ENCODE measurements at regions not wholly inside any gene's neighbourhood (a gene's known extent, or its start where the extent isn't known, plus 50 kb on each side); places are given as distances from the start of the nearest gene placed in this dataset.
"Not testable (repeated sequence)": the region's sequence is repeated elsewhere in the genome, so short reads cannot be mapped to it uniquely, and the experiment has no call there.

DNA sequence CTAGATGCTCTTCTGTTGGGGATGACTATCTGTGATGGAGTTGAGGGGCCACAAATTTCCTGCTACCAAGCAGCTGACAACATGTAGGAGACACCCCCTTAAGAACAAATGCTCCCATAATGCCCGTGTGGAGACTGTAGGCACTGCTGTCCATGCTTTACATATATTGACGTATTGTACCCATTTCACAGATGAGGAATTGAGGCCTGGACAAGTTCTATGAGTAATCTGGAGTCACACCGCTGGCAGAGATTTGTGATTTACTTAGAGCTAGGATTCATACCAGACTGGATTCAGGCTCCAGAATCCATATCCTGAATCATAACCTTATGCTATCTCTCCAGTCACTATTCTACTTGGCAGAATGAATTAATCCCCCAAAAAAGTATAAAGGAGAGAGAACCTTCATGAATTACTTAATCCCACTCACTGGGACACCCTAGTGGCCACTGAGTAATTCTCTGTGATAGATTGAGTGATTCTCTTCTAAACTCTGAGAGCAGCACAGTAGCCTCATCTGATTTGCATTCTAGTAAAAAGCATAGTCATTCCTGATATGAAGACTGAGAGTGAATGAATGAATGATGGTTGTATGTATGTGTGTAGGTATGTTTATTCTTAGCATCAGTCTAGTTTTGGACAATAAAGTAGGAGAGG lies 460.7 kb upstream of the MEIS1 start:
- no peaks in the 10 kb centered on the region for H3K4me1 ChIP-seq (ENCODE audit: control insufficient read depth in 1 of 2, insufficient read depth in 2 of 2, low read length in 2 of 2)
- no peak overlapping the region for H2AK5ac ChIP-seq (ENCODE audit: low read length)
- no peak overlapping the region for H4K8ac ChIP-seq (ENCODE audit: low read depth, low read length)
- no peak overlapping the region for H4K12ac ChIP-seq (ENCODE audit: low read depth, low read length)
- H3K18ac ChIP-seq (ENCODE audit: low read length), result no peak overlapping the region
- H3K9ac ChIP-seq (ENCODE audit: low read length), result no peak overlapping the region
- no peak overlapping the region for H2BK120ac ChIP-seq (ENCODE audit: insufficient read depth, low read length, poor library complexity)
- no peak overlapping the region for H3K23ac ChIP-seq (ENCODE audit: low read length)
- H3K27ac ChIP-seq (ENCODE audit: low read depth, low read length), result no peak overlapping the region
- no peak overlapping the region for H2AFZ ChIP-seq (ENCODE audit: insufficient read depth, low read length, poor library complexity)
- no peaks in the 10 kb centered on the region for H3K79me1 ChIP-seq (ENCODE audit: low read length)
- WGBS (ENCODE audit: extremely low coverage, insufficient coverage, insufficient read length), result no CpG with 5 or more reads among the region's 3 CpGs
- no peak overlapping the region for H3K14ac ChIP-seq (ENCODE audit: low read length)
- no peaks in the 10 kb centered on the region for H3K36me3 ChIP-seq (ENCODE audit: control insufficient read depth in 1 of 2, insufficient read depth in 2 of 2, low read length in 2 of 2)
- H3K4me2 ChIP-seq (ENCODE audit: low read length), result no peak overlapping the region
- H4K91ac ChIP-seq (ENCODE audit: low read depth, low read length), result no peak overlapping the region
- no peak overlapping the region for H2BK5ac ChIP-seq (ENCODE audit: low read depth, low read length, poor library complexity)
- no peaks in the 10 kb centered on the region for H3K27me3 ChIP-seq (ENCODE audit: insufficient read depth, low read length)
- no peak overlapping the region for H3K4ac ChIP-seq (ENCODE audit: low read depth, low read length)
- no peaks in the 10 kb centered on the region for H3K79me2 ChIP-seq (ENCODE audit: control insufficient read depth, insufficient read depth, low read length, poor library complexity)
- no peak overlapping the region for H2BK12ac ChIP-seq (ENCODE audit: low read length)
- H3K9me3 ChIP-seq (ENCODE audit: insufficient read depth, low read depth, low read length), result no peaks in the 10 kb centered on the region
- H3K4me3 ChIP-seq (ENCODE audit: low read depth, low read length), result no peak overlapping the region
- DNase-seq, result no peak

DNA sequence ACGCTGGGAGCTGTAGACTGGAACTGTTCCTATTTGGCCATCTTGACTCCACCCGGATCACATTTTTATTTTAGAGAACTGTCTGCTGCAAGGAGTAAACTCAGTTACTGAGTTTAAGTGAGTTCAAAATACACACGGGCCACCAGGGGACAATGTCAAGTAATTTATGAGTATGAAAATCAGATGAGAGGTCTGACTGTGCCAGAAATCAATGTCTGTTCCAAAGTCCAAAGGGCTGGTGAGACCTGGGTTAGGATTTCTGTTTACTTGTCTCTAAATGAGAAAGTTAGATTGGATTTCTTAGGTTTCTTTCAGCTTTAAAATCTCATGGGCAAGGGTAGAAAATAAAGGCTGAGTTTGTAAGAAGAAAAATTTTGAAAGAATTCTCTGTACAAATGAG lies 465.8 kb upstream of the MEIS1 start:
- Histone ChIP-seq H3K9me3 (ENCODE audit: insufficient read depth, low read depth, low read length) (no peaks in the 10 kb centered on the region), H4K12ac (ENCODE audit: low read depth, low read length) (no peak overlapping the region), H2AFZ (ENCODE audit: insufficient read depth, low read length, poor library complexity) (no peak overlapping the region), H2BK5ac (ENCODE audit: low read depth, low read length, poor library complexity) (no peak overlapping the region), H2BK120ac (ENCODE audit: insufficient read depth, low read length, poor library complexity) (no peak overlapping the region), H3K79me2 (ENCODE audit: control insufficient read depth, insufficient read depth, low read length, poor library complexity) (no peaks in the 10 kb centered on the region), H3K4ac (ENCODE audit: low read depth, low read length) (no peak overlapping the region), H3K23ac (ENCODE audit: low read length) (no peak overlapping the region), H3K79me1 (ENCODE audit: low read length) (no peaks in the 10 kb centered on the region), H3K36me3 (ENCODE audit: control insufficient read depth in 1 of 2, insufficient read depth in 2 of 2, low read length in 2 of 2) (no peaks in the 10 kb centered on the region), H3K4me3 (ENCODE audit: low read depth, low read length) (no peak overlapping the region), H3K18ac (ENCODE audit: low read length) (no peak overlapping the region), H4K91ac (ENCODE audit: low read depth, low read length) (no peak overlapping the region), H2BK12ac (ENCODE audit: low read length) (no peak overlapping the region), H3K4me1 (ENCODE audit: control insufficient read depth in 1 of 2, insufficient read depth in 2 of 2, low read length in 2 of 2) (no peaks in the 10 kb centered on the region), H2AK5ac (ENCODE audit: low read length) (no peak overlapping the region), H3K14ac (ENCODE audit: low read length) (no peak overlapping the region), H3K27ac (ENCODE audit: low read depth, low read length) (no peak overlapping the region), H3K4me2 (ENCODE audit: low read length) (no peak overlapping the region), H4K8ac (ENCODE audit: low read depth, low read length) (no peak overlapping the region), H3K27me3 (ENCODE audit: insufficient read depth, low read length) (no peaks in the 10 kb centered on the region), H3K9ac (ENCODE audit: low read length) (no peak overlapping the region)
- DNase-seq, result no peak
- no CpG with 5 or more reads among the region's 3 CpGs for WGBS (ENCODE audit: extremely low coverage, insufficient coverage, insufficient read length)

DNA sequence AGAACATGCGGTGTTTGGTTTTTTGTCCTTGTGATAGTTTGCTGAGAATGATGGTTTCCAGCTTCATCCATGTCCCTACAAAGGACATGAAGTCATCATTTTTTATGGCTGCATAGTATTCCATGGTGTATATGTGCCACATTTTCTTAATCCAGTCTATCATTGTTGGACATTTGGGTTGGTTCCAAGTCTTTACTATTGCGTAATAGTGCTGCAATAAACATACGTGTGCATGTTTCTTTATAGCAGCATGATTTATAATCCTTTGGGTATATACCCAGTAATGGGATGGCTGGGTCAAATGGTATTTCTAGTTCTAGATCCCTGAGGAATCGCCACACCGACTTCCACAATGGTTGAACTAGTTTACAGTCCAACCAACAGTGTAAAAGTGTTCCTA lies 471.6 kb upstream of the MEIS1 start:
- not testable (repeated sequence) for H2BK12ac ChIP-seq (ENCODE audit: low read length); H2BK5ac ChIP-seq (ENCODE audit: low read depth, low read length, poor library complexity); H3K79me2 ChIP-seq (ENCODE audit: control insufficient read depth, insufficient read depth, low read length, poor library complexity); H3K27ac ChIP-seq (ENCODE audit: low read depth, low read length); H2AK5ac ChIP-seq (ENCODE audit: low read length); H3K23ac ChIP-seq (ENCODE audit: low read length); H3K4me2 ChIP-seq (ENCODE audit: low read length); H3K79me1 ChIP-seq (ENCODE audit: low read length); H3K4me1 ChIP-seq (ENCODE audit: control insufficient read depth in 1 of 2, insufficient read depth in 2 of 2, low read length in 2 of 2); H3K4me3 ChIP-seq (ENCODE audit: low read depth, low read length); H3K14ac ChIP-seq (ENCODE audit: low read length); H4K8ac ChIP-seq (ENCODE audit: low read depth, low read length); H3K9me3 ChIP-seq (ENCODE audit: insufficient read depth, low read depth, low read length); H2AFZ ChIP-seq (ENCODE audit: insufficient read depth, low read length, poor library complexity); DNase-seq; H3K18ac ChIP-seq (ENCODE audit: low read length); H3K36me3 ChIP-seq (ENCODE audit: control insufficient read depth in 1 of 2, insufficient read depth in 2 of 2, low read length in 2 of 2); H4K91ac ChIP-seq (ENCODE audit: low read depth, low read length); H3K27me3 ChIP-seq (ENCODE audit: insufficient read depth, low read length); H3K4ac ChIP-seq (ENCODE audit: low read depth, low read length); H4K12ac ChIP-seq (ENCODE audit: low read depth, low read length); H2BK120ac ChIP-seq (ENCODE audit: insufficient read depth, low read length, poor library complexity); H3K9ac ChIP-seq (ENCODE audit: low read length)
- WGBS (ENCODE audit: extremely low coverage, insufficient coverage, insufficient read length), result no CpG with 5 or more reads among the region's 5 CpGs

DNA sequence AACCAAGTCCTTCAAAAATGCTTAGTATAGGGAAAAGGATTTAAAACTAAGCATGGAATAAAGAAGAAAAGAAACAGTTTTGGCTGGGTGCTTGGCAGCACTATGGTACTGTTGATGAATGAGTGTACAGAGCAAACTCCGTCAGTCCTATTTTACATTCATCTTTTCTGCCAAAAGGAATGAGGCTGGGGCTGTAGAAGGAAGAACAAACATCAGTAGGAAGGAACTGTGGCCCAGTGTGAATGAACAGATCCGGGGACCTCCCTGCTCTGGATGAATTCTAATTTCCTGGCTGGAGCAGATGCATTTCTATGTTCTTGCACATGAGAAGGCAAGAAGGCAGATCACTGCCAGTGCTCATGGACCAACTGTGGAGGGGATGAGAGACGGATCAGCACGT lies 474.0 kb upstream of the MEIS1 start:
- H2BK120ac ChIP-seq (ENCODE audit: insufficient read depth, low read length, poor library complexity), result no peak overlapping the region
- H2BK5ac ChIP-seq (ENCODE audit: low read depth, low read length, poor library complexity), result no peak overlapping the region
- H3K9ac ChIP-seq (ENCODE audit: low read length), result no peak overlapping the region
- no peak overlapping the region for H3K27ac ChIP-seq (ENCODE audit: low read depth, low read length)
- no peak overlapping the region for H3K18ac ChIP-seq (ENCODE audit: low read length)
- no peaks in the 10 kb centered on the region for H3K4me1 ChIP-seq (ENCODE audit: control insufficient read depth in 1 of 2, insufficient read depth in 2 of 2, low read length in 2 of 2)
- H2AFZ ChIP-seq (ENCODE audit: insufficient read depth, low read length, poor library complexity), result no peak overlapping the region
- H3K79me1 ChIP-seq (ENCODE audit: low read length), result no peaks in the 10 kb centered on the region
- no CpG with 5 or more reads among the region's 4 CpGs for WGBS (ENCODE audit: extremely low coverage, insufficient coverage, insufficient read length)
- no peak overlapping the region for H3K4me2 ChIP-seq (ENCODE audit: low read length)
- H3K36me3 ChIP-seq (ENCODE audit: control insufficient read depth in 1 of 2, insufficient read depth in 2 of 2, low read length in 2 of 2), result no peaks in the 10 kb centered on the region
- no peak overlapping the region for H2BK12ac ChIP-seq (ENCODE audit: low read length)
- no peak overlapping the region for H4K8ac ChIP-seq (ENCODE audit: low read depth, low read length)
- no peak overlapping the region for H3K4me3 ChIP-seq (ENCODE audit: low read depth, low read length)
- DNase-seq, result no peak
- no peak overlapping the region for H4K12ac ChIP-seq (ENCODE audit: low read depth, low read length)
- no peak overlapping the region for H4K91ac ChIP-seq (ENCODE audit: low read depth, low read length)
- H2AK5ac ChIP-seq (ENCODE audit: low read length), result no peak overlapping the region
- no peaks in the 10 kb centered on the region for H3K79me2 ChIP-seq (ENCODE audit: control insufficient read depth, insufficient read depth, low read length, poor library complexity)
- no peak overlapping the region for H3K14ac ChIP-seq (ENCODE audit: low read length)
- H3K23ac ChIP-seq (ENCODE audit: low read length), result no peak overlapping the region
- no peaks in the 10 kb centered on the region for H3K9me3 ChIP-seq (ENCODE audit: insufficient read depth, low read depth, low read length)
- no peak overlapping the region for H3K4ac ChIP-seq (ENCODE audit: low read depth, low read length)
- H3K27me3 ChIP-seq (ENCODE audit: insufficient read depth, low read length), result no peaks in the 10 kb centered on the region
